Ovary (tissue), 3 donors: ENCODE measurements at regions not wholly inside any gene's neighbourhood (a gene's known extent, or its start where the extent isn't known, plus 50 kb on each side); places are given as distances from the start of the nearest gene placed in this dataset.

Experiments
- CTCF ChIP-seq, 3 donors: fragments of 450-650 bp in 2 of 3; fragments of 200-600 bp in 1 of 3; IDR thresholded peaks; one replicate each; pipeline versions ENCODE4 v1.5.1 to v1.8.0; 2016 to 2022; ENCODE audit warnings: antibody characterized with exemption in 3 of 3, mild to moderate bottlenecking in 1 of 3
- POLR2A ChIP-seq: fragments of 450-650 bp; IDR thresholded peaks from one replicate; pipeline ENCODE4 v1.6.1; 2017; ENCODE audit warnings: antibody characterized with exemption, mild to moderate bottlenecking, moderate library complexity
- donor health status: DM: no; HTN: no; CAD: no.

GRCh38 chr10:123434435-123435039, 231.6 kb upstream of the GPR26 start:
- TF ChIP-seq POLR2A (no peak), CTCF (IDR thresholded peaks at IDR 0.05) (no peak)
